Lung (tissue), 11 donors: ENCODE measurements at regions not wholly inside any gene's neighbourhood (a gene's known extent, or its start where the extent isn't known, plus 50 kb on each side); places are given as distances from the start of the nearest gene placed in this dataset.

Source experiments
- ATAC-seq: fragments of 200-7000 bp; cut with Tn5 transposase; one replicate; pipeline ENCODE4 v1.9.1; 2020; ENCODE audit warnings: moderate number of reproducible peaks; ENCODE audit not compliant: insufficient read depth, low FRiP score
- DNase-seq, 3 donors: peaks; one replicate each; pipeline ENCODE4 v3.0.0-alpha.2; 2013 to 2017
- H3K27ac ChIP-seq, 2 donors: one replicate each; pipeline ENCODE4 v1.5.1; 2013; ENCODE audit warnings: mild to moderate bottlenecking in 2 of 2, moderate library complexity in 2 of 2, control low read depth in 1 of 2, inconsistent platforms in 1 of 2, low read depth in 1 of 2, low read length in 1 of 2
- H3K27me3 ChIP-seq, 3 donors: one replicate each; pipeline ENCODE4 v1.5.1; 2013; ENCODE audit warnings: low read length in 2 of 3; ENCODE audit not compliant: control insufficient read depth in 3 of 3, insufficient read depth in 3 of 3
- H3K36me3 ChIP-seq, 4 donors: one replicate each; pipeline ENCODE4 v1.5.1; 2013; ENCODE audit warnings: low read length in 4 of 4, mild to moderate bottlenecking in 1 of 4, moderate library complexity in 1 of 4; ENCODE audit not compliant: control insufficient read depth in 4 of 4, insufficient read depth in 4 of 4
- H3K4me1 ChIP-seq, 5 donors: one replicate each; pipeline ENCODE4 v1.5.1; 2013; ENCODE audit warnings: low read length in 5 of 5, mild to moderate bottlenecking in 2 of 5, moderate library complexity in 1 of 5; ENCODE audit not compliant: control insufficient read depth in 5 of 5, insufficient read depth in 5 of 5
- H3K4me3 ChIP-seq: one replicate; pipeline ENCODE4 v1.5.1; 2013; ENCODE audit warnings: mild to moderate bottlenecking, control low read depth, moderate library complexity
- H3K9ac ChIP-seq, 2 donors: one replicate each; pipeline ENCODE4 v1.5.1; 2013; ENCODE audit warnings: low read length in 2 of 2, control low read depth in 1 of 2; ENCODE audit not compliant: insufficient read depth in 1 of 2
- H3K9me3 ChIP-seq, 4 donors: one replicate each; pipeline ENCODE4 v1.5.1; 2013; ENCODE audit warnings: low read length in 3 of 4, mild to moderate bottlenecking in 1 of 4, moderate library complexity in 1 of 4; ENCODE audit not compliant: control insufficient read depth in 4 of 4, insufficient read depth in 3 of 4
- CTCF ChIP-seq: IDR thresholded peaks from 2 replicates; pipeline ENCODE4 v1.5.1; 2012; ENCODE audit warnings: mild to moderate bottlenecking; ENCODE audit errors: control extremely low read depth, extremely low read depth
- WGBS, 2 donors: extraction: QIAGEN DNeasy Blood & Tissue Kit; methylation state at CpG; one replicate each; pipeline ENCODE4 v1.1.7; 2013; 5-methylcytosine and 5-hydroxymethylcytosine counted together
- donor health status: control.
- donor health status: control.
- donor health status: Bipolar disorder and iron deficiency.
- donor health status: healthy.
- donor health status: DM: yes; HTN: yes; CAD: no.

GRCh38 chr18:78787751-78788150 is 191.9 kb upstream of the SALL3 start:
- no peak overlapping the region for H3K4me3 ChIP-seq
- ATAC-seq (no peak), DNase-seq (no peak)
- WGBS, 2 donors: 74 to 81% methylated on average over 8 of the region's 8 CpGs
- no peak for TF ChIP-seq CTCF
- no peak overlapping the region for H3K9ac ChIP-seq
- peaks cover 0 to 6% (median 0%) of the 10 kb centered on the region in 3 donors for H3K27me3 ChIP-seq
- no peaks in the 10 kb centered on the region for H3K36me3 ChIP-seq
- H3K9me3 ChIP-seq: peaks cover 0 to 5% (median 0%) of the 10 kb centered on the region in 4 donors
- no peaks in the 10 kb centered on the region for H3K4me1 ChIP-seq
- no peak overlapping the region for H3K27ac ChIP-seq

- Histone ChIP-seq H3K36me3 (no peaks in the 10 kb centered on the region), H3K4me1 (no peaks in the 10 kb centered on the region), H3K9me3 (peaks cover 0 to 6% (median 0%) of the 10 kb centered on the region in 4 donors), H3K27ac (no peak overlapping the region), H3K27me3 (peaks cover 0 to 6% (median 0%) of the 10 kb centered on the region in 3 donors), H3K4me3 (no peak overlapping the region), H3K9ac (no peak overlapping the region)
- DNase-seq (no peak), ATAC-seq (no peak)
- WGBS, 2 donors: 81 to 86% methylated on average over 14 of the region's 14 CpGs
- TF ChIP-seq CTCF: no peak
Observed at GRCh38 chr18:78788161-78788560, 191.5 kb upstream of the SALL3 start.

- no peak overlapping the region for H3K9ac ChIP-seq
- H3K27ac ChIP-seq: no peak overlapping the region
- 81 to 87% methylated on average over 11 of the region's 11 CpGs for WGBS, 2 donors
- no peak for TF ChIP-seq CTCF
- ATAC-seq (no peak), DNase-seq (no peak)
- H3K27me3 ChIP-seq: peaks cover 0 to 6% (median 0%) of the 10 kb centered on the region in 3 donors
- no peaks in the 10 kb centered on the region for H3K36me3 ChIP-seq
- no peak overlapping the region for H3K4me3 ChIP-seq
- peaks cover 0 to 4% (median 0%) of the 10 kb centered on the region in 4 donors for H3K9me3 ChIP-seq
- no peaks in the 10 kb centered on the region for H3K4me1 ChIP-seq
Observed at GRCh38 chr18:78789850-78790249, 189.8 kb upstream of the SALL3 start.

GRCh38 chr18:78790511-78790910 is 189.1 kb upstream of the SALL3 start:
- H3K36me3 ChIP-seq: no peaks in the 10 kb centered on the region
- peaks cover 0 to 6% (median 0%) of the 10 kb centered on the region in 3 donors for H3K27me3 ChIP-seq
- H3K27ac ChIP-seq: no peak overlapping the region
- DNase-seq (no peak), ATAC-seq (no peak)
- H3K4me1 ChIP-seq: no peaks in the 10 kb centered on the region
- H3K9ac ChIP-seq: no peak overlapping the region
- no peak overlapping the region for H3K4me3 ChIP-seq
- TF ChIP-seq CTCF: no peak
- 90 to 91% methylated on average over 6 of the region's 6 CpGs for WGBS, 2 donors
- H3K9me3 ChIP-seq: peaks cover 0 to 4% (median 0%) of the 10 kb centered on the region in 4 donors
